Vagina (tissue), 2 donors: ENCODE measurements at regions not wholly inside any gene's neighbourhood (a gene's known extent, or its start where the extent isn't known, plus 50 kb on each side); places are given as distances from the start of the nearest gene placed in this dataset.

ENCODE experiments used
- DNase-seq, 2 donors: peaks; one replicate each; pipeline ENCODE4 v3.0.0-alpha.2; 2017; ENCODE audit errors: extremely low spot score in 2 of 2
- H3K27ac ChIP-seq: fragments of 200-600 bp; sonication (generic); one replicate; pipeline ENCODE4 v1.5.1; 2019
- H3K27me3 ChIP-seq: fragments of 200-600 bp; sonication (generic); one replicate; pipeline ENCODE4 v1.5.1; 2019
- H3K36me3 ChIP-seq, 2 donors: fragments of 200-600 bp; sonication (generic); one replicate each; pipeline ENCODE4 v1.5.1; 2017 to 2019
- H3K4me1 ChIP-seq: fragments of 200-600 bp; sonication (generic); one replicate; pipeline ENCODE4 v1.5.1; 2019
- H3K4me3 ChIP-seq, 2 donors: fragments of 200-600 bp; sonication (generic); 1 replicate in 1 of 2; 2 replicates in 1 of 2; pipeline ENCODE4 v1.5.1; 2016 to 2019
- H3K9me3 ChIP-seq: fragments of 200-600 bp; sonication (generic); one replicate; pipeline ENCODE4 v1.5.1; 2019
- CTCF ChIP-seq, 3 experiments: fragments of 450-650 bp in 2 of 3; fragments of 200-600 bp in 1 of 3; sonication (generic) in 1 of 3; IDR thresholded peaks; one replicate each; pipeline ENCODE4 v1.5.1; 2017 to 2019; ENCODE audit warnings: antibody characterized with exemption in 3 of 3, mild to moderate bottlenecking in 2 of 3, moderate library complexity in 2 of 3
- POLR2A ChIP-seq, 2 donors: fragments of 450-650 bp; IDR thresholded peaks; one replicate each; pipeline ENCODE4 v1.6.1; 2017; ENCODE audit warnings: antibody characterized with exemption in 2 of 2, mild to moderate bottlenecking in 2 of 2, moderate library complexity in 2 of 2
- POLR2AphosphoS5 ChIP-seq, 2 donors: sonication (generic); formaldehyde crosslinking; IDR thresholded peaks; one replicate each; pipeline ENCODE4 v1.9.0; 2017; ENCODE audit warnings: antibody characterized with exemption in 2 of 2, mild to moderate bottlenecking in 2 of 2, low read depth in 1 of 2; ENCODE audit not compliant: insufficient read depth in 1 of 2
- intact Hi-C: fragments of 100-400 bp; cut with DNase I; formaldehyde crosslinking; loops from one replicate; pipeline ENCODE4 v1.15.1; 2023

- Histone ChIP-seq H3K4me3 (no peak overlapping the region), H3K4me1 (no peaks in the 10 kb centered on the region), H3K36me3 (no peaks in the 10 kb centered on the region), H3K27me3 (no peaks in the 10 kb centered on the region), H3K27ac (no peak overlapping the region), H3K9me3 (no peaks in the 10 kb centered on the region)
- no peak for DNase-seq
- no peak for TF ChIP-seq POLR2AphosphoS5 (IDR thresholded peaks at IDR 0.05; ENCODE audit: insufficient read depth in 1 of 2, low read depth in 1 of 2)
- no peak for TF ChIP-seq CTCF (IDR thresholded peaks at IDR 0.05)
- TF ChIP-seq POLR2A (IDR thresholded peaks at IDR 0.05), result no peak
- intact Hi-C loops, result no loop called here
These were observed 193.2 kb upstream of the ASIC2 start for GRCh38 chr17:33486135-33486885.

- Histone ChIP-seq H3K36me3 (no peaks in the 10 kb centered on the region), H3K4me1 (no peaks in the 10 kb centered on the region), H3K4me3 (no peak overlapping the region), H3K27ac (no peak overlapping the region), H3K27me3 (no peaks in the 10 kb centered on the region), H3K9me3 (no peaks in the 10 kb centered on the region)
- intact Hi-C loops, result no loop called here
- no peak for DNase-seq
- TF ChIP-seq POLR2AphosphoS5 (IDR thresholded peaks at IDR 0.05; ENCODE audit: insufficient read depth in 1 of 2, low read depth in 1 of 2), result no peak
- no peak for TF ChIP-seq POLR2A (IDR thresholded peaks at IDR 0.05)
These were observed 194.2 kb upstream of the ASIC2 start for GRCh38 chr17:33487187-33487879.

- Histone ChIP-seq H3K27ac (no peak overlapping the region), H3K4me3 (no peak overlapping the region), H3K9me3 (no peaks in the 10 kb centered on the region), H3K27me3 (no peaks in the 10 kb centered on the region), H3K36me3 (no peaks in the 10 kb centered on the region), H3K4me1 (no peaks in the 10 kb centered on the region)
- no peak for TF ChIP-seq POLR2AphosphoS5 (IDR thresholded peaks at IDR 0.05; ENCODE audit: insufficient read depth in 1 of 2, low read depth in 1 of 2)
- TF ChIP-seq POLR2A (IDR thresholded peaks at IDR 0.05), result no peak
- TF ChIP-seq CTCF (IDR thresholded peaks at IDR 0.05), result no peak
- intact Hi-C loops, result no loop called here
- DNase-seq, result no peak
These were observed 198.9 kb upstream of the ASIC2 start for GRCh38 chr17:33491871-33492481.

- intact Hi-C loops, result no loop called here
- no peak for DNase-seq
- H3K4me1 ChIP-seq, result no peaks in the 10 kb centered on the region
These were observed 199.7 kb upstream of the ASIC2 start for GRCh38 chr17:33492731-33493265.

More at GRCh38 chr17:33492731-33493265, 199.7 kb upstream of the ASIC2 start:
- H3K4me3 ChIP-seq, result no peak overlapping the region
- no peaks in the 10 kb centered on the region for H3K9me3 ChIP-seq
- no peak overlapping the region for H3K27ac ChIP-seq
- TF ChIP-seq POLR2AphosphoS5 (IDR thresholded peaks at IDR 0.05; ENCODE audit: insufficient read depth in 1 of 2, low read depth in 1 of 2) (no peak), POLR2A (IDR thresholded peaks at IDR 0.05) (no peak), CTCF (IDR thresholded peaks at IDR 0.05) (no peak)
- no peaks in the 10 kb centered on the region for H3K36me3 ChIP-seq
- H3K27me3 ChIP-seq, result no peaks in the 10 kb centered on the region
